ENCODE measurements at regions not wholly inside any gene's neighbourhood (a gene's known extent, or its start where the extent isn't known, plus 50 kb on each side); places are given as distances from the start of the nearest gene placed in this dataset.

DNA sequence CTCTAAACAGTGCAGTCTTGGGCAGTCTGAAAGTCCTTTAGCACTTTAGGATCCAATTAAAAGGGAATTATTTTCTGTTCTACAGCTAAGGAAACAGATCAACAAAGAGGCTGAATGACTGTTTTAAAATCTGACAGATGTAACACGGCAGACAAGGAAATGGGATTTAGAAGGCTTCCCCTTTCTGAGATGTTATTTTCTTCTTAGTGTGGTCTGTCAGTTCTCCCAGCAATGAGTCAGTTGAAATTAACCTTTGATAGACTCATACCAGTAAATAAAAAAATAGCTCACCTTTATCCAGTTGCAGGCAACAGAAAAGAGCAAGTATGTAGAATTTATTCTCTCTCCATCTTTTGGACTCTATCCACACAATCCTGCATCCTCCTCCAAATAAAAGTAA, 98.1 kb downstream of the NEDD1 start:
- H3F3A ChIP-seq (ENCODE audit: control insufficient read depth, insufficient read depth) = no peaks in the 10 kb centered on the region
- H3K9me3 ChIP-seq (ENCODE audit: control insufficient read depth, insufficient read depth, low read length) = no peaks in the 10 kb centered on the region
- H3K4me1 ChIP-seq (ENCODE audit: control insufficient read depth, low read length) = no peaks in the 10 kb centered on the region
- TF ChIP-seq, protein P1, sequence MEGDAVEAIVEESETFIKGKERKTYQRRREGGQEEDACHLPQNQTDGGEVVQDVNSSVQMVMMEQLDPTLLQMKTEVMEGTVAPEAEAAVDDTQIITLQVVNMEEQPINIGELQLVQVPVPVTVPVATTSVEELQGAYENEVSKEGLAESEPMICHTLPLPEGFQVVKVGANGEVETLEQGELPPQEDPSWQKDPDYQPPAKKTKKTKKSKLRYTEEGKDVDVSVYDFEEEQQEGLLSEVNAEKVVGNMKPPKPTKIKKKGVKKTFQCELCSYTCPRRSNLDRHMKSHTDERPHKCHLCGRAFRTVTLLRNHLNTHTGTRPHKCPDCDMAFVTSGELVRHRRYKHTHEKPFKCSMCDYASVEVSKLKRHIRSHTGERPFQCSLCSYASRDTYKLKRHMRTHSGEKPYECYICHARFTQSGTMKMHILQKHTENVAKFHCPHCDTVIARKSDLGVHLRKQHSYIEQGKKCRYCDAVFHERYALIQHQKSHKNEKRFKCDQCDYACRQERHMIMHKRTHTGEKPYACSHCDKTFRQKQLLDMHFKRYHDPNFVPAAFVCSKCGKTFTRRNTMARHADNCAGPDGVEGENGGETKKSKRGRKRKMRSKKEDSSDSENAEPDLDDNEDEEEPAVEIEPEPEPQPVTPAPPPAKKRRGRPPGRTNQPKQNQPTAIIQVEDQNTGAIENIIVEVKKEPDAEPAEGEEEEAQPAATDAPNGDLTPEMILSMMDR (IDR thresholded peaks at IDR 0.05; ENCODE audit: low read depth, low read length, poor library complexity, severe bottlenecking) = no peak
- no peak for TF ChIP-seq EZH2phosphoT487 (IDR thresholded peaks at IDR 0.05; ENCODE audit: borderline replicate concordance, low read length)
- no peak overlapping the region for H3K4me2 ChIP-seq (ENCODE audit: low read length)
- H3K36me3 ChIP-seq (ENCODE audit: control insufficient read depth, low read length) = no peaks in the 10 kb centered on the region
- no peak overlapping the region for H3K4me3 ChIP-seq (ENCODE audit: low read length)
- H3K27me3 ChIP-seq (ENCODE audit: control insufficient read depth, low read length) = peaks cover 2% of the 10 kb centered on the region; the same call in 1 of the 2 replicates
- no peaks in the 10 kb centered on the region for H3K79me2 ChIP-seq (ENCODE audit: control insufficient read depth, low read length)
- H3K27ac ChIP-seq (ENCODE audit: low read depth, low read length) = no peak overlapping the region
- no peaks in the 10 kb centered on the region for H4K20me1 ChIP-seq (ENCODE audit: control insufficient read depth, insufficient read depth, low read depth, low read length)
- no peaks in the 10 kb centered on the region for H3K9me2 ChIP-seq (replicated peaks; ENCODE audit: control insufficient read depth, low read length)

DNA sequence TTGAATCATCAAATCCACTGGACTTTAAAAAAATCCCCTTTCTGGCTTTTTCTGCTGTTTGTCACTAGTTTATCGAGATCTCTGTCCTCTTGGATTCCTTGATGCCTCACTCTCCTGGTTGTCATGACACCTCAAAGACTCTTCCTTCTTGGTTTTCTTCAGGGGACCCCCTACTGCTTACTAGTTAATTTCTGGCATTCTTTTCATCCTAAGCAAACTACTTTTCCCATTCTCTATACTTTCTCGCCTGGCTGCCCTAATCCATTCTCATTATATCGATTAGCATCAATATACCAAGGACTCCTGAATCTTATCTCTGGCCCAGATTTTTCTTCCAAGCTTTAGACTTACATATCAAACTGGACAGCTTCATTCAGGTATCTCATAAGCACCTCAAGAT, 98.6 kb downstream of the NEDD1 start:
- H4K20me1 ChIP-seq (ENCODE audit: control insufficient read depth, insufficient read depth, low read depth, low read length) = no peaks in the 10 kb centered on the region
- H3K36me3 ChIP-seq (ENCODE audit: control insufficient read depth, low read length) = no peaks in the 10 kb centered on the region
- H3K27me3 ChIP-seq (ENCODE audit: control insufficient read depth, low read length) = peaks cover 2% of the 10 kb centered on the region; the same call in 1 of the 2 replicates
- H3K4me3 ChIP-seq (ENCODE audit: low read length) = no peak overlapping the region
- no peaks in the 10 kb centered on the region for H3F3A ChIP-seq (ENCODE audit: control insufficient read depth, insufficient read depth)
- H3K9me2 ChIP-seq (replicated peaks; ENCODE audit: control insufficient read depth, low read length) = no peaks in the 10 kb centered on the region
- H3K27ac ChIP-seq (ENCODE audit: low read depth, low read length) = no peak overlapping the region
- no peaks in the 10 kb centered on the region for H3K9me3 ChIP-seq (ENCODE audit: control insufficient read depth, insufficient read depth, low read length)
- TF ChIP-seq, protein P1 (IDR thresholded peaks at IDR 0.05; ENCODE audit: low read depth, low read length, poor library complexity, severe bottlenecking) = no peak
- TF ChIP-seq EZH2phosphoT487 (IDR thresholded peaks at IDR 0.05; ENCODE audit: borderline replicate concordance, low read length) = no peak
- H3K79me2 ChIP-seq (ENCODE audit: control insufficient read depth, low read length) = no peaks in the 10 kb centered on the region
- no peak overlapping the region for H3K4me2 ChIP-seq (ENCODE audit: low read length)
- H3K4me1 ChIP-seq (ENCODE audit: control insufficient read depth, low read length) = no peaks in the 10 kb centered on the region

DNA sequence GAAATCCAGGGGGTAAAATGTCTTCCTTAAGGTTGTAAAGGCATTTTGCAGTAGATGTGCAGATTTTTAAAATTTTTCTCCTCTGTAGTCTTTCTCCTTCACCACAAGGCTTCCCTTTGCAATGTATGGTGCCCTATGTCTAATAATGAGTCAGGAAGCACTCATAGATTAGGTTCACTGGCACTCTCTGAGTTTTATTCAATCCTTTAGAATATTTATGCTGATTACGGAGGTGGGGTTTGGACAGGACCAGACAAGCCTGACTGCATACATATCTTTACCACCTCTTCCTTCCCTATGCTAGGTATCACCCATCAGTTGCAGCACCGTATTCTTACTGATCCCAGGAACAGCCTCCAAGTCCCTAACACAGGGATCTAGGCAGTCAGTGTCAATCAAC, 99.5 kb downstream of the NEDD1 start:
- TF ChIP-seq, protein P1 (IDR thresholded peaks at IDR 0.05; ENCODE audit: low read depth, low read length, poor library complexity, severe bottlenecking) = no peak
- TF ChIP-seq EZH2phosphoT487 (IDR thresholded peaks at IDR 0.05; ENCODE audit: borderline replicate concordance, low read length) = no peak
- Histone ChIP-seq H3K9me2 (replicated peaks; ENCODE audit: control insufficient read depth, low read length) (no peaks in the 10 kb centered on the region), H3K27ac (ENCODE audit: low read depth, low read length) (no peak overlapping the region), H3K79me2 (ENCODE audit: control insufficient read depth, low read length) (no peaks in the 10 kb centered on the region), H3K36me3 (ENCODE audit: control insufficient read depth, low read length) (no peaks in the 10 kb centered on the region), H3K27me3 (ENCODE audit: control insufficient read depth, low read length) (peaks cover 2% of the 10 kb centered on the region; the same call in 1 of the 2 replicates), H4K20me1 (ENCODE audit: control insufficient read depth, insufficient read depth, low read depth, low read length) (no peaks in the 10 kb centered on the region), H3K4me2 (ENCODE audit: low read length) (no peak overlapping the region), H3F3A (ENCODE audit: control insufficient read depth, insufficient read depth) (no peaks in the 10 kb centered on the region), H3K4me3 (ENCODE audit: low read length) (no peak overlapping the region), H3K4me1 (ENCODE audit: control insufficient read depth, low read length) (no peaks in the 10 kb centered on the region), H3K9me3 (ENCODE audit: control insufficient read depth, insufficient read depth, low read length) (no peaks in the 10 kb centered on the region)

All from DOHH2 (cell line).